Medulla oblongata (tissue), 1 donor: ENCODE measurements at regions not wholly inside any gene's neighbourhood (a gene's known extent, or its start where the extent isn't known, plus 50 kb on each side); places are given as distances from the start of the nearest gene placed in this dataset.
"Not testable (repeated sequence)": the region's sequence is repeated elsewhere in the genome, so short reads cannot be mapped to it uniquely, and the experiment has no call there.

ENCODE experiments used
- DNase-seq: peaks from one replicate; pipeline ENCODE4 v3.0.0-alpha.2; 2015; ENCODE audit errors: extremely low spot score

- not testable (repeated sequence) for DNase-seq
Measured at GRCh38 chr21:5103880-5104561, 5417.4 kb upstream of the TPTE start.

GRCh38 chr21:5104562-5104928, 5416.8 kb upstream of the TPTE start:
- DNase-seq, result not testable (repeated sequence)

GRCh38 chr21:5105939-5106708, 5415.3 kb upstream of the TPTE start:
- not testable (repeated sequence) for DNase-seq

GRCh38 chr21:5106767-5107464, 5414.5 kb upstream of the TPTE start:
- not testable (repeated sequence) for DNase-seq

- DNase-seq, result not testable (repeated sequence)
Measured at GRCh38 chr21:5107637-5108036, 5413.7 kb upstream of the TPTE start.

- not testable (repeated sequence) for DNase-seq
Measured at GRCh38 chr21:5108048-5108775, 5413.2 kb upstream of the TPTE start.

GRCh38 chr21:5111197-5111596, 5410.2 kb upstream of the TPTE start:
- not testable (repeated sequence) for DNase-seq

- not testable (repeated sequence) for DNase-seq
Measured at GRCh38 chr21:5113092-5113491, 5408.3 kb upstream of the TPTE start.

- not testable (repeated sequence) for DNase-seq
Measured at GRCh38 chr21:5114468-5114867, 5406.9 kb upstream of the TPTE start.

- DNase-seq, result not testable (repeated sequence)
Measured at GRCh38 chr21:5114893-5115645, 5406.3 kb upstream of the TPTE start.

GRCh38 chr21:5115646-5116343, 5405.6 kb upstream of the TPTE start:
- DNase-seq, result not testable (repeated sequence)

- not testable (repeated sequence) for DNase-seq
Measured at GRCh38 chr21:5116344-5117123, 5404.8 kb upstream of the TPTE start.

- not testable (repeated sequence) for DNase-seq
Measured at GRCh38 chr21:5117135-5117534, 5404.2 kb upstream of the TPTE start.

- DNase-seq, result peak; percentile 1
Measured at GRCh38 chr21:5117666-5118295, 5403.6 kb upstream of the TPTE start.

- not testable (repeated sequence) for DNase-seq
Measured at GRCh38 chr21:5118296-5118679, 5403.1 kb upstream of the TPTE start.

GRCh38 chr21:5119179-5119578, 5402.2 kb upstream of the TPTE start:
- DNase-seq, result not testable (repeated sequence)

- DNase-seq, result peak; percentile 2
Measured at GRCh38 chr21:5121399-5121798, 5400.0 kb upstream of the TPTE start.

- not testable (repeated sequence) for DNase-seq
Measured at GRCh38 chr21:5121849-5122248, 5399.5 kb upstream of the TPTE start.

- DNase-seq, result not testable (repeated sequence)
Measured at GRCh38 chr21:5123655-5124054, 5397.7 kb upstream of the TPTE start.
